ENCODE measurements at regions not wholly inside any gene's neighbourhood (a gene's known extent, or its start where the extent isn't known, plus 50 kb on each side); places are given as distances from the start of the nearest gene placed in this dataset.

DNA sequence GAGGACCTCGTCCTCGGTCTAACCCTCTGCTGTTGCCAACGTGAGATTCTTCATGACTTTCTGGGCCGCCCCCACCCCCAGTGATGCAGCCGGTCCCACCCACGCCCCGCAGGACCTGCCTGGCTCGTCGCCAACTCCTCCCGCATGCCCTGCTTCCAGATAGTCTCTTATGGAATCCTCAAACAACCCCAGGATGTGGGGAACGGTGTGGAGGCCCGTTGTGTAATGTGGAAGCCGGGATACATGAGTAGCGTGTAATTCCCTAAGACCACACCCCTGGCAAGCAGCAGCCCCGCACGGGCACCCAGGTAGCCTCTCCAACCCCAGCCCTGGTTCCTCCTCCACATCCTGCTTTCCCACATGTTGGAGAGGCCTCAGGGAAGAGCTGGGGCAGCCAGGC, 275.9 kb downstream of the C16orf95 start:
- FAIRE-seq, result no peak
- TF ChIP-seq, protein P1, sequence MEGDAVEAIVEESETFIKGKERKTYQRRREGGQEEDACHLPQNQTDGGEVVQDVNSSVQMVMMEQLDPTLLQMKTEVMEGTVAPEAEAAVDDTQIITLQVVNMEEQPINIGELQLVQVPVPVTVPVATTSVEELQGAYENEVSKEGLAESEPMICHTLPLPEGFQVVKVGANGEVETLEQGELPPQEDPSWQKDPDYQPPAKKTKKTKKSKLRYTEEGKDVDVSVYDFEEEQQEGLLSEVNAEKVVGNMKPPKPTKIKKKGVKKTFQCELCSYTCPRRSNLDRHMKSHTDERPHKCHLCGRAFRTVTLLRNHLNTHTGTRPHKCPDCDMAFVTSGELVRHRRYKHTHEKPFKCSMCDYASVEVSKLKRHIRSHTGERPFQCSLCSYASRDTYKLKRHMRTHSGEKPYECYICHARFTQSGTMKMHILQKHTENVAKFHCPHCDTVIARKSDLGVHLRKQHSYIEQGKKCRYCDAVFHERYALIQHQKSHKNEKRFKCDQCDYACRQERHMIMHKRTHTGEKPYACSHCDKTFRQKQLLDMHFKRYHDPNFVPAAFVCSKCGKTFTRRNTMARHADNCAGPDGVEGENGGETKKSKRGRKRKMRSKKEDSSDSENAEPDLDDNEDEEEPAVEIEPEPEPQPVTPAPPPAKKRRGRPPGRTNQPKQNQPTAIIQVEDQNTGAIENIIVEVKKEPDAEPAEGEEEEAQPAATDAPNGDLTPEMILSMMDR (IDR thresholded peaks at IDR 0.05; ENCODE audit: insufficient read depth, missing control alignments), result no peak

GRCh38 chr16:87042551-87043230, 274.5 kb downstream of the C16orf95 start:
- FAIRE-seq (no peak), DNase-seq (ENCODE audit: insufficient read length, low spot score) (no peak)
- TF ChIP-seq, protein P1 (IDR thresholded peaks at IDR 0.05; ENCODE audit: insufficient read depth, missing control alignments), result no peak

More for the DNA sequence above, 275.9 kb downstream of the C16orf95 start:
- DNase-seq (ENCODE audit: insufficient read length, low spot score), result no peak

DNA sequence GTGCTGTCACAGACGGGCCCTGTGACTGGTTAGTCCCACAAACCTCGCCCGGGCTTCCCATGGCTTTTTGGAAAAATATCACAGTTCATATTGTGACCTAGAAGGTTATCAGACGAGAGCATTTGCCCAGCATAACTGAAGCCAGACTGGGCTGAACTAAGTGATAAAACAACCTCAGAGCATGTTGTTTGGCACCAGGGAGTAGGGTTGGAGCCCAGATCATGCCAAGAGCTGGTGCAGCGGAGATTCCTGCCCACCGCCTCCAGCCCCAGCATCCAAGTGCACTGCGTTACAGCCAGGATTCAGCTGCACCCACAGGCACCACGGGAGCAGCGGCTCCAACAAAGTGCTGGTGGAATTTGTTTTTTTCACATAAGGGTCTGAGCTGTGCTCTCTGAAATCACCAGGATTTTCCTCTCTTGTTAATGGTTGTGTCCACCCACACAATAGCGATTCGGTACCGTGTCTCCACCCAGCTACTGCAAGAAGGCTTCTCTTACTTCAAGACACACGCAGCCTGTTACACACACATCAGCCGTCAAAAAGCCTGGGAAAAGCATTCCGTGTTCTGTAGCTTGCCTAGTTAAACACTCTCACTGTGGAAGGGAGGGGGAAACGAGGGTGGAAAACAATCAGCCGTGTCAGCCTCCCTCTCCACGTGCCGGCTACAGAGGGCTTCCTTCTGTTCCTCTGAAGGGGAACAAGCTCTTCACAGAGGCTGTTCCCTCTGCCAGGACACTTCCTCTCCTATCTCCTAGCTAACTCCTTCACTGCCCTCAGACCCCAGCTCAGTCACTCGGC, 273.8 kb downstream of the C16orf95 start:
- FAIRE-seq, result no peak
- no peak for DNase-seq (ENCODE audit: insufficient read length, low spot score)
- TF ChIP-seq, protein P1 (IDR thresholded peaks at IDR 0.05; ENCODE audit: insufficient read depth, missing control alignments), result no peak

DNA sequence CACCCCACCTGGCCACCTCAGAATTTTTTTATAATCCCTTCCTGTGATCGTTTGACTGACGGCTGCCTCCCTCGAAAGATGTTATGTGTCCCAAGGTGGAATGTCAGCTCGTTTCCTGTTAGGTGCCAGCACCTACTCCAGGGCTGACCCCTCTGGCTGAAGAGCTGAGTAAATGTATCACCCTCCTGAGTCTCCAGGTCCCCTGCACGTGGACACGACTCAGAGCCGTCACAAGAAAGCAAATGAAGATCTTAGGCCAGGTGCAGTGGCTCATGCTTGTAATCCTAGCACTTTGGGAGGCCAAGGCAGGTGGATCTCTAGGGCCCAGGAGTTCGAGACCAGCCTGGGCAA, 273.2 kb downstream of the C16orf95 start:
- DNase-seq (ENCODE audit: insufficient read length, low spot score) (no peak), FAIRE-seq (no peak)
- TF ChIP-seq, protein P1 (IDR thresholded peaks at IDR 0.05; ENCODE audit: insufficient read depth, missing control alignments), result no peak

DNA sequence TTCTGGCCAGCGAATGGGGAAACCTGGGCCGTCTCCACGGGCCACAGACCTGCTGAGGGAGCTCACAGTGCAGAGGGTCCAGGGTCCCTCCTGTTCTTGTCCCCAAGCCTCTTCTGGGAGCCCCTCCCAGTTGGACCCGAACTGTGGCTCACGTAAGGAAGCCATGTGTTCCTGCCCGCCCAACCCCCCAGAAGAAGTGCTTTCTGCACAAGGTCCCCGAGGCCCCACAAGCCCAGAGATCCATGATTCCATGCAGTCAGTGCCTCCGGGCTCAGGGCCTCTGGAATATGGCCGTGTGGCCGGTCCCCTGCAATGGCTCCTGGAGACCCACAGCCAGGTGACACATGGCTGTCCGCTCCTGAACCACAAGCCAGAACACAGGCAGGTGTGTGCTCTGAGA, 272.4 kb downstream of the C16orf95 start:
- TF ChIP-seq, protein P1 (IDR thresholded peaks at IDR 0.05; ENCODE audit: insufficient read depth, missing control alignments), result no peak
- DNase-seq (ENCODE audit: insufficient read length, low spot score) (no peak), FAIRE-seq (no peak)

GRCh38 chr16:87045466-87046216, 271.6 kb downstream of the C16orf95 start:
- TF ChIP-seq, protein P1 (IDR thresholded peaks at IDR 0.05; ENCODE audit: insufficient read depth, missing control alignments), result no peak
- no peak for FAIRE-seq
- DNase-seq (ENCODE audit: insufficient read length, low spot score), result no peak

Data from D721Med (cell line).